Skeletal muscle satellite cell (primary cell): ENCODE measurements at regions not wholly inside any gene's neighbourhood (a gene's known extent, or its start where the extent isn't known, plus 50 kb on each side); places are given as distances from the start of the nearest gene placed in this dataset.
A peak's percentile ranks its signal among the peaks of the same experiment; 100 is the strongest.

Experiments
- H3K27me3 ChIP-seq: 2 replicates; pipeline ENCODE4 v1.7.0; 2013; ENCODE audit warnings: low read length; ENCODE audit not compliant: control insufficient read depth, insufficient read depth
- H3K36me3 ChIP-seq: 2 replicates; pipeline ENCODE4 v1.7.0; 2013; ENCODE audit warnings: mild to moderate bottlenecking, control low read depth, low read length; ENCODE audit not compliant: insufficient read depth
- H3K4me1 ChIP-seq: 2 replicates; pipeline ENCODE4 v1.7.0; 2013; ENCODE audit warnings: low read length; ENCODE audit not compliant: control insufficient read depth, insufficient read depth
- H3K4me2 ChIP-seq: 2 replicates; pipeline ENCODE4 v1.7.0; 2013; ENCODE audit warnings: mild to moderate bottlenecking, low read length
- H3K4me3 ChIP-seq: 2 replicates; pipeline ENCODE4 v1.7.0; 2013; ENCODE audit warnings: low read length
- H3K9ac ChIP-seq: 2 replicates; pipeline ENCODE4 v1.7.0; 2013; ENCODE audit warnings: mild to moderate bottlenecking, low read depth, low read length, moderate library complexity
- H3K9me3 ChIP-seq: replicated peaks from 2 replicates; pipeline ENCODE4 v1.7.0; 2013; ENCODE audit warnings: mild to moderate bottlenecking, control low read depth, low read length

GRCh38 chr5:145591578-145591977 lies 243.6 kb downstream of the PRELID2 start:
- no peak overlapping the region for H3K4me2 ChIP-seq
- no peaks in the 10 kb centered on the region for H3K36me3 ChIP-seq
- no peak overlapping the region for H3K9ac ChIP-seq
- H3K4me1 ChIP-seq = peaks cover 19% of the 10 kb centered on the region
- H3K4me3 ChIP-seq = no peak overlapping the region
- H3K9me3 ChIP-seq = no peaks in the 10 kb centered on the region
- H3K27me3 ChIP-seq = no peaks in the 10 kb centered on the region

DNA sequence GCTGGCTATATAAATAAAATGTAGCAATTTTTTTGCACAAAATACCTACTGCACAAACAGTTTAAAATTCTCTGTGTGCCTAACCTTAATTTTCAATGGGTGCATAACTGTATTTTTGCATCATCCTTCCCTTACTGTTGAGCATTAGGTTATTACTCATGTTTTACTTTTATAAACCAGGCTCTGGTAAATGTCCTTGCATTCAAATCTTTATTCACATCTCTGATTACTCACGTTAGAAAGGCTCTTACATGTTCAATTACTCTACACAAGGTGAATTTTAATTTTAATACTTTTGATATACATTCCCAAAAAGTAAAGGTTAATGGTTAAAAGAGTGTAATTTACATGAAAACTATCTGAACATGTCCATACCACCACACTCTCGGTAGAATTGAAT lies 246.1 kb downstream of the PRELID2 start:
- Histone ChIP-seq H3K4me3 (no peak overlapping the region), H3K4me2 (no peak overlapping the region), H3K4me1 (peaks cover 19% of the 10 kb centered on the region), H3K9me3 (no peaks in the 10 kb centered on the region), H3K27me3 (no peaks in the 10 kb centered on the region), H3K36me3 (no peaks in the 10 kb centered on the region), H3K9ac (no peak overlapping the region)

DNA sequence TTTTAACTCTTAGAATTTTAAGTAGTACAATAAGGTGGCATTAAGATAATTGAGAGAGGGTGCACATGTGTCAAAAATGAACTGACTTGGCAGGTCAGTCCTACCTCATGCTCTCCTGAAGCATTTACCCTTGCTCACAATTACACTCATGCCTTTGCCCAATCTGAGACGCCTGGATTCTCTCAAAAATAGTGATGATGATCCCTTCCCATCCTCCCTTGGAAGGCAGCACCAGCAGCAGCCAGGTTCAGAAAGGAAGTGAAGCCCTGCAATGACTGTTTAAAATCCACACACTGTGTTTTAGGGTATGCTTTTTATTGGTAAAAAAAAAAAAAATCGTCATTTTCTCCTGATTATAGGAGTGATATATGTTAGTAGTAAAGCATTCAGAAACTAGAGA lies 246.6 kb downstream of the PRELID2 start:
- no peaks in the 10 kb centered on the region for H3K27me3 ChIP-seq
- no peak overlapping the region for H3K4me2 ChIP-seq
- peaks cover 19% of the 10 kb centered on the region for H3K4me1 ChIP-seq
- H3K36me3 ChIP-seq = no peaks in the 10 kb centered on the region
- H3K9me3 ChIP-seq = no peaks in the 10 kb centered on the region
- H3K9ac ChIP-seq = no peak overlapping the region
- H3K4me3 ChIP-seq = no peak overlapping the region

DNA sequence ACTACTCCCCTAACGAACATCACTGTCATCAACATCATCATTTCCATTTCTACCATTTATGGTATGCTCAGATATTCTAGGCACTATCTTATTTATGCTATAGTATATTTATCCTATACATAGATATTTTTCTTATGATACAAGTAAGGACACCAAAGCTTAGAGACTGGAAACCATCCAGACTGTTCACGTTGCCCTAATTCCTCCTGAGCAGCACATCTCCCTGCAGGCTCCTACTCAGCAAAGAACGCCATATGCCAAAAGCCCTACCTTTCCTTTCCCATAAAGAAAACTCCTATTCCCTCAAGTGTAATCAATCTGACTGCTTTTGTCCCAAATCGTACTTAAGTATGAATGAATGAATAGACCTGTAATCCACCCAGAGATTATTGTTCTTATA lies 247.0 kb downstream of the PRELID2 start:
- no peak overlapping the region for H3K4me3 ChIP-seq
- peaks cover 19% of the 10 kb centered on the region for H3K4me1 ChIP-seq
- no peaks in the 10 kb centered on the region for H3K36me3 ChIP-seq
- no peaks in the 10 kb centered on the region for H3K27me3 ChIP-seq
- no peaks in the 10 kb centered on the region for H3K9me3 ChIP-seq
- no peak overlapping the region for H3K4me2 ChIP-seq
- H3K9ac ChIP-seq = no peak overlapping the region

- peak overlapping the region; percentile 34 for H3K4me2 ChIP-seq
- no peak overlapping the region for H3K9ac ChIP-seq
- peaks cover 19% of the 10 kb centered on the region for H3K4me1 ChIP-seq
- no peaks in the 10 kb centered on the region for H3K36me3 ChIP-seq
- H3K27me3 ChIP-seq = no peaks in the 10 kb centered on the region
- H3K4me3 ChIP-seq = no peak overlapping the region
- H3K9me3 ChIP-seq = no peaks in the 10 kb centered on the region
These were observed 247.4 kb downstream of the PRELID2 start for GRCh38 chr5:145587710-145588109.

GRCh38 chr5:145587308-145587672 lies 247.9 kb downstream of the PRELID2 start:
- peaks cover 19% of the 10 kb centered on the region for H3K4me1 ChIP-seq
- no peaks in the 10 kb centered on the region for H3K9me3 ChIP-seq
- peak overlapping the region; percentile 34 for H3K4me2 ChIP-seq
- H3K36me3 ChIP-seq = no peaks in the 10 kb centered on the region
- no peak overlapping the region for H3K4me3 ChIP-seq
- H3K9ac ChIP-seq = no peak overlapping the region
- H3K27me3 ChIP-seq = no peaks in the 10 kb centered on the region

- Histone ChIP-seq H3K4me2 (no peak overlapping the region), H3K27me3 (no peaks in the 10 kb centered on the region), H3K9me3 (no peaks in the 10 kb centered on the region), H3K9ac (no peak overlapping the region), H3K36me3 (no peaks in the 10 kb centered on the region), H3K4me1 (peaks cover 19% of the 10 kb centered on the region), H3K4me3 (no peak overlapping the region)
These were observed 248.4 kb downstream of the PRELID2 start for GRCh38 chr5:145586661-145587307.

DNA sequence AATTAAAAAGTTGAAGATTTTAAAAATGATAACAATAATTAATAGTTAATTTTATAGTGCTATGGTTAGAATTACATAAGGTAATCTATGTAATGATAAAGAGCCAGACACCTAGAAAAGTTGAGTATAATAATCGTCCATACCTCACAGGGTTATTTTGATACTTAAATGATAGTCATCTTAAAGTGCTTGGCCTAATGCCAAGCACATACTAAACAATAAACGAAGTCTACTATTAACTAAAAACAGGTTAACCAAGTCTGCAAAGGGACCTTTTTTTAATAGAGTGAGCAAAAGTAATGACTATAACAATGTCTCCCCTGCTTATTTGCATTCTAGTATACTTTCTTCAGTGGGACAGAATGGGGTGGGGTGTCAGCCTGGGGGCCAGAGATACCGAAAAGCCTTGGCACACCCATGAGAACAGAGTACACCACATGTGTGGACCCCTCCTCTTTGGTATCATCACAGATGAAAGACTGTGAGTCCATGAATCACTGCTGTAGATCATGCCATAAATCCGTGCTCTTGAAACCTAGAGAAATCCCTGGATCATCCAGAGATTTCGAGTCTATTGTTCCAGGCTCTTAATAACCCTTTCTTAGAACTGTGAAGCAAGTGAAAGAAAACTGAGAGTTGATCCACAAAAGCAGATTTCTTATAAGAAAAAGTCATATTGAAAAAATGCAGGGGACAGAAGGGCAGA lies 249.5 kb downstream of the PRELID2 start:
- Histone ChIP-seq H3K4me3 (no peak overlapping the region), H3K9ac (no peak overlapping the region), H3K9me3 (no peaks in the 10 kb centered on the region), H3K36me3 (no peaks in the 10 kb centered on the region), H3K4me2 (no peak overlapping the region), H3K27me3 (no peaks in the 10 kb centered on the region), H3K4me1 (peaks cover 19% of the 10 kb centered on the region)

GRCh38 chr5:145579301-145579700 lies 255.8 kb downstream of the PRELID2 start:
- H3K4me1 ChIP-seq = no peaks in the 10 kb centered on the region
- H3K9me3 ChIP-seq = no peaks in the 10 kb centered on the region
- H3K4me3 ChIP-seq = no peak overlapping the region
- no peak overlapping the region for H3K9ac ChIP-seq
- no peaks in the 10 kb centered on the region for H3K36me3 ChIP-seq
- H3K27me3 ChIP-seq = no peaks in the 10 kb centered on the region
- H3K4me2 ChIP-seq = no peak overlapping the region

DNA sequence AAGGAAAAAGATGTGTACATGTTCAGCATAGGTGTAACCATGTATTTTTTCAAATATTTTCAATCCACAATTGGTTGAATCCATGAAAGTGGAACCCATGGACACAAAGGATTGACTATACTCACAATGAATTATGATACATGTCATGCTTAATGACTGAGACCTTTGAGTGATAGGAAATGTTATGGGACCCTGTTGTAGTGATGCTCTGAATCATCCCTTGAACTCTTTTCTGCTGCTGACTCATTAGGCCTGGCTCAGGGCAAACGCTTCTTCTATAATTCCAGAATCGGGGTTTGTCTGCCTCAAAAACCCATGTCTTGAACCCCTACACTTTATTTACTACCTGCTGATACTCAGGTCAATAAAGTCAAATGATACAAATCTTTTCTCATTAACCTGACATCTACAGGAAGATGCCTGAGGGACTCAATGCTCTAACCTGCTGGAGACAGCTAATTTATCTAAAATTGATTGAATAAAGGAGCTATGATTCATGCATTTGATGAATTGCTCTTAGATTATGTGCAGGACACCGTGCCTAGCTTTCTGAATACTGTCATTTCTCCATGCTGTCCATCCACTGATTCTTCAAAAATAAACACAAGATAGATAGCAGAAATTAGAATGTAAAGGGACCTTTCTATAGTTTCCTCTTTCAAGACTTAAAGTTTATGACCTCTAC lies 260.1 kb downstream of the PRELID2 start:
- Histone ChIP-seq H3K36me3 (no peaks in the 10 kb centered on the region), H3K9me3 (no peaks in the 10 kb centered on the region), H3K4me1 (no peaks in the 10 kb centered on the region), H3K4me2 (no peak overlapping the region), H3K27me3 (no peaks in the 10 kb centered on the region), H3K9ac (no peak overlapping the region), H3K4me3 (no peak overlapping the region)

- no peaks in the 10 kb centered on the region for H3K4me1 ChIP-seq
- no peaks in the 10 kb centered on the region for H3K9me3 ChIP-seq
- no peak overlapping the region for H3K4me3 ChIP-seq
- H3K36me3 ChIP-seq = no peaks in the 10 kb centered on the region
- no peaks in the 10 kb centered on the region for H3K27me3 ChIP-seq
- H3K9ac ChIP-seq = no peak overlapping the region
- no peak overlapping the region for H3K4me2 ChIP-seq
These were observed 266.6 kb downstream of the PRELID2 start for GRCh38 chr5:145568581-145568980.
